IMR-90 (cell line): ENCODE measurements at regions not wholly inside any gene's neighbourhood (a gene's known extent, or its start where the extent isn't known, plus 50 kb on each side); places are given as distances from the start of the nearest gene placed in this dataset. TPM values are rescaled to one million over a fixed set of nuclear protein-coding genes. Genes with fewer than 3 reads are reported as not detected.

Experiments used
- ATAC-seq: fragments of 200-7000 bp; cut with Tn5 transposase; 2 replicates; pipeline ENCODE4 v1.9.1; 2020; ENCODE audit warnings: low read depth, mild to moderate bottlenecking, moderate library complexity
- BruUV-seq: library from RNA; stranded (reverse); fragments of 400-500 nt; replicated peaks from 2 replicates; lab custom pipeline; 2021; lab: Mats Ljungman, UMichigan
- CTCF ChIA-PET: fragments of 300-600 bp; formaldehyde crosslinking; extraction: SDS; loops from one replicate; lab custom pipeline; 2021; ENCODE audit warnings: antibody characterized with exemption; lab: Yijun Ruan, JAX
- POLR2A ChIA-PET: fragments of 300-600 bp; sonication (Branson Sonifier 250); formaldehyde crosslinking; loops from one replicate; lab custom pipeline; 2022; ENCODE audit warnings: antibody characterized with exemption; ENCODE audit not compliant: unreplicated experiment; lab: Charles Lee
- DNase-seq: peaks from one replicate; pipeline ENCODE4 v3.0.0; 2013
- H2AFZ ChIP-seq: replicated peaks from 2 replicates; pipeline ENCODE3; 2013; ENCODE audit warnings: low read length, mild to moderate bottlenecking; ENCODE audit not compliant: poor library complexity
- H2AK5ac ChIP-seq: 2 replicates; pipeline ENCODE4 v1.6.1; 2013; ENCODE audit warnings: low read depth, low read length, inconsistent platforms
- H2AK9ac ChIP-seq: replicated peaks from 2 replicates; pipeline ENCODE3; 2013; ENCODE audit warnings: mild to moderate bottlenecking, low read depth, low read length, moderate library complexity; ENCODE audit not compliant: poor library complexity
- H2BK120ac ChIP-seq: 2 replicates; pipeline ENCODE4 v1.6.1; 2013; ENCODE audit warnings: low read depth, low read length, inconsistent platforms
- H2BK15ac ChIP-seq: 3 replicates; pipeline ENCODE4 v1.6.1; 2013; ENCODE audit warnings: low read depth, low read length, inconsistent platforms
- H2BK20ac ChIP-seq: 2 replicates; pipeline ENCODE4 v1.6.1; 2013; ENCODE audit warnings: low read depth, mild to moderate bottlenecking, inconsistent platforms, low read length, moderate library complexity
- H2BK5ac ChIP-seq: 2 replicates; pipeline ENCODE4 v1.6.1; 2013; ENCODE audit warnings: mild to moderate bottlenecking, low read depth, low read length, inconsistent platforms; ENCODE audit not compliant: poor library complexity, severe bottlenecking
- H3K14ac ChIP-seq: replicated peaks from 2 replicates; pipeline ENCODE4 v1.6.1; 2013; ENCODE audit warnings: low read depth, low read length, inconsistent platforms
- H3K18ac ChIP-seq: 2 replicates; pipeline ENCODE4 v1.6.1; 2013; ENCODE audit warnings: low read depth, low read length, control low read depth
- H3K23ac ChIP-seq: 2 replicates; pipeline ENCODE4 v1.6.1; 2013; ENCODE audit warnings: low read depth, low read length, inconsistent platforms
- H3K27ac ChIP-seq: 2 replicates; pipeline ENCODE4 v1.5.1; 2013; ENCODE audit warnings: mild to moderate bottlenecking, control low read depth, low read length; ENCODE audit not compliant: insufficient read depth
- H3K27me3 ChIP-seq: 2 replicates; pipeline ENCODE4 v1.6.1; 2013; ENCODE audit warnings: low read length; ENCODE audit not compliant: control insufficient read depth, insufficient read depth
- H3K36me3 ChIP-seq: 2 replicates; pipeline ENCODE4 v1.6.1; 2013; ENCODE audit warnings: low read length, mixed read lengths; ENCODE audit not compliant: control insufficient read depth, insufficient read depth
- H3K4ac ChIP-seq: 2 replicates; pipeline ENCODE4 v1.6.1; 2013; ENCODE audit warnings: low read depth, low read length, inconsistent platforms
- H3K4me1 ChIP-seq: 2 replicates; pipeline ENCODE4 v1.6.1; 2013; ENCODE audit warnings: low read length, mixed read lengths; ENCODE audit not compliant: control insufficient read depth, insufficient read depth
- H3K4me2 ChIP-seq: 2 replicates; pipeline ENCODE4 v1.6.1; 2013; ENCODE audit warnings: low read depth, mild to moderate bottlenecking, control low read depth, low read length, moderate library complexity
- H3K4me3 ChIP-seq: 2 replicates; pipeline ENCODE4 v1.5.1; 2013; ENCODE audit warnings: low read depth, mild to moderate bottlenecking, control low read depth, low read length, moderate library complexity; ENCODE audit not compliant: insufficient read depth
- H3K56ac ChIP-seq: 2 replicates; pipeline ENCODE4 v1.6.1; 2013; ENCODE audit warnings: low read length, inconsistent platforms; ENCODE audit not compliant: insufficient read depth; ENCODE audit errors: extremely low read depth
- H3K79me1 ChIP-seq, 2 experiments: 2 replicates each; pipeline ENCODE4 v1.6.1; 2013; ENCODE audit warnings: low read length in 2 of 2, inconsistent platforms in 1 of 2, low read depth in 1 of 2
- H3K9ac ChIP-seq: 2 replicates; pipeline ENCODE4 v1.6.1; 2013; ENCODE audit warnings: low read depth, low read length, control low read depth
- H3K9me1 ChIP-seq: 2 replicates; pipeline ENCODE4 v1.6.1; 2013; ENCODE audit warnings: low read length, inconsistent platforms; ENCODE audit not compliant: insufficient read depth
- H3K9me3 ChIP-seq: 2 replicates; pipeline ENCODE4 v1.6.1; 2013; ENCODE audit warnings: low read length; ENCODE audit not compliant: control insufficient read depth, insufficient read depth
- H4K20me1 ChIP-seq: 2 replicates; pipeline ENCODE4 v1.6.1; 2013; ENCODE audit warnings: low read length, inconsistent platforms; ENCODE audit not compliant: insufficient read depth
- H4K5ac ChIP-seq: 2 replicates; pipeline ENCODE4 v1.6.1; 2013; ENCODE audit warnings: mild to moderate bottlenecking, low read depth, low read length, control low read depth
- H4K8ac ChIP-seq, 2 experiments: 2 replicates each; pipeline ENCODE4 v1.6.1; 2013; ENCODE audit warnings: low read depth in 2 of 2, low read length in 2 of 2, control low read depth in 1 of 2, inconsistent platforms in 1 of 2
- H4K91ac ChIP-seq: 2 replicates; pipeline ENCODE4 v1.6.1; 2013; ENCODE audit warnings: low read depth, low read length, inconsistent platforms; ENCODE audit not compliant: insufficient read depth
- CTCF ChIP-seq: conservative IDR thresholded peaks from 2 replicates; pipeline ENCODE4 v1.5.1; 2012; ENCODE audit warnings: mild to moderate bottlenecking, low read depth, low read length, improper control_type of control experiment
- MAFK ChIP-seq: IDR thresholded peaks from 2 replicates; pipeline ENCODE4 v1.6.1; 2012; ENCODE audit warnings: low read depth, low read length, improper control_type of control experiment
- SMC3 ChIP-seq: fragments of 150-350 bp; IDR thresholded peaks from 2 replicates; pipeline ENCODE4 v1.6.1; 2016; ENCODE audit warnings: low read depth, mild to moderate bottlenecking, antibody characterized with exemption, low read length, moderate library complexity
- USF2 ChIP-seq: fragments of 150-350 bp; IDR thresholded peaks from 2 replicates; pipeline ENCODE4 v1.6.1; 2017; ENCODE audit warnings: mild to moderate bottlenecking, antibody characterized with exemption, low read length, low read depth
- WGBS, 2 experiments: methylation state at CpG; one replicate each; pipeline versions ENCODE4 v1.1.5 to v1.1.7; 2013; ENCODE audit warnings: missing lambda C conversion rate in 2 of 2; ENCODE audit not compliant: insufficient read length in 1 of 2; ENCODE audit errors: extremely low coverage in 2 of 2; 5-methylcytosine and 5-hydroxymethylcytosine counted together
- dilution Hi-C: fragments of 300-500 bp; cut with HindIII; formaldehyde crosslinking; loops from one replicate; pipeline ENCODE4 v1.14.3; 2018; ENCODE audit warnings: low sequenced_read_pairs; ENCODE audit not compliant: unreplicated experiment
- in situ Hi-C: fragments of 300-500 bp; cut with MboI; formaldehyde crosslinking; loops from 3 replicates; pipeline ENCODE4 v1.14.3; 2019; ENCODE audit warnings: low sequenced_read_pairs, inconsistent platforms, mixed read lengths
- intact Hi-C: fragments of 100-400 bp; cut with micrococcal nuclease; formaldehyde crosslinking; loops from 2 replicates; pipeline ENCODE4 v1.10.0; 2022
- microRNA-seq, 2 experiments: library from miRNA; stranded (forward) in 1 of 2; unstranded in 1 of 2; fragments of 10-50 nt in 1 of 2; fragments of <30 nt in 1 of 2; gene quantifications in 1 of 2; microRNA quantifications in 1 of 2; one replicate each; pipeline versions ENCODE3 to v1.1.0; 2013 to 2020; ENCODE audit not compliant: insufficient read depth in 1 of 2, insufficient read length in 1 of 2, unreplicated experiment in 1 of 2
- small RNA-seq, 5 experiments: library from RNA; depleted of rRNA; stranded (forward); fragments of <200 nt; gene quantifications; one replicate each; pipeline ENCODE3, GENCODE V24; 2012

GRCh38 chr7:13839063-13839462 lies 150.4 kb downstream of the ETV1 start:
- intact Hi-C loops: no loop called here
- H3K4me2 ChIP-seq: no peak overlapping the region
- H4K5ac ChIP-seq: no peak overlapping the region
- DNase-seq (no peak), ATAC-seq (no peak)
- WGBS, 2 experiments: no CpG with 5 or more reads among the region's 1 CpG
- H2AK9ac ChIP-seq: no peak overlapping the region
- no peak overlapping the region for H2AFZ ChIP-seq
- H3K9me3 ChIP-seq: no peaks in the 10 kb centered on the region
- H3K14ac ChIP-seq: no peak overlapping the region
- no peak overlapping the region for H3K27ac ChIP-seq
- H3K18ac ChIP-seq: no peak overlapping the region
- dilution Hi-C loops: no loop called here
- no peak overlapping the region for H3K56ac ChIP-seq
- 0 out of 2 replicates have a peak overlapping the region, but pooled peaks have one; percentile 9 for H3K4ac ChIP-seq
- ChIA-PET CTCF (no interaction called here), POLR2A (no interaction called here)
- no peaks in the 10 kb centered on the region for H3K36me3 ChIP-seq
- H3K27me3 ChIP-seq: no peaks in the 10 kb centered on the region
- H3K9me1 ChIP-seq: no peaks in the 10 kb centered on the region
- in situ Hi-C loops: no loop called here
- H4K8ac ChIP-seq: no peak overlapping the region
- H3K9ac ChIP-seq: no peak overlapping the region
- H2BK120ac ChIP-seq: no peak overlapping the region; the same call in 1 of the 2 replicates
- H2BK5ac ChIP-seq: no peak overlapping the region
- H2AK5ac ChIP-seq: no peak overlapping the region
- BruUV-seq: no TSS peak
- no peak overlapping the region; the same call in 1 of the 2 replicates for H3K23ac ChIP-seq
- H3K4me1 ChIP-seq: no peaks in the 10 kb centered on the region
- H2BK20ac ChIP-seq: no peak overlapping the region
- H3K79me1 ChIP-seq: no peaks in the 10 kb centered on the region
- no peak overlapping the region for H3K4me3 ChIP-seq
- no peak overlapping the region for H2BK15ac ChIP-seq
- no peaks in the 10 kb centered on the region for H4K20me1 ChIP-seq
- no peak overlapping the region for H4K91ac ChIP-seq
- TF ChIP-seq CTCF (no peak), SMC3 (no peak), USF2 (no peak), MAFK (no peak)

Small RNA genes lying in the stretch of these regions (microRNA-seq; reads per million reads assigned to microRNA genes)
- not detected for gene RN7SKP228 (ENCODE audit: insufficient read depth, insufficient read length)

Small RNA genes lying in the stretch of these regions (small RNA-seq; reads per million reads assigned to genes)
- gene RN7SKP228: 0 reads per million in 5 experiments
